NCI-H1092 (cell line): ENCODE measurements at regions not wholly inside any gene's neighbourhood (a gene's known extent, or its start where the extent isn't known, plus 50 kb on each side); places are given as distances from the start of the nearest gene placed in this dataset.
"Not testable (repeated sequence)": the region's sequence is repeated elsewhere in the genome, so short reads cannot be mapped to it uniquely, and the experiment has no call there.

ENCODE experiments used
- DNase-seq: peaks from one replicate; lab custom pipeline; 2025; lab: John Stamatoyannopoulos, UW

GRCh38 chrX:69431420-69431819 lies 72.7 kb upstream of the NALF2 start:
- no peak for DNase-seq

- DNase-seq: no peak
Observed at GRCh38 chrX:69430785-69431184, 73.3 kb upstream of the NALF2 start.

- DNase-seq: no peak
Observed at GRCh38 chrX:69429339-69430015, 74.6 kb upstream of the NALF2 start.

GRCh38 chrX:69428216-69428615 lies 75.9 kb upstream of the NALF2 start:
- no peak for DNase-seq

- DNase-seq: no peak
Observed at GRCh38 chrX:69424910-69425309, 79.2 kb upstream of the NALF2 start.

- DNase-seq: no peak
Observed at GRCh38 chrX:69424161-69424560, 80.0 kb upstream of the NALF2 start.

GRCh38 chrX:69422208-69422607 lies 81.9 kb upstream of the NALF2 start:
- DNase-seq: not testable (repeated sequence)

GRCh38 chrX:69415698-69416097 lies 88.4 kb upstream of the NALF2 start:
- DNase-seq: no peak

- no peak for DNase-seq
Observed at GRCh38 chrX:69412661-69413060, 91.5 kb upstream of the NALF2 start.

- DNase-seq: no peak
Observed at GRCh38 chrX:69398881-69399280, 105.2 kb upstream of the NALF2 start.

- DNase-seq: no peak
Observed at GRCh38 chrX:69396916-69397315, 107.2 kb upstream of the NALF2 start.

- no peak for DNase-seq
Observed at GRCh38 chrX:69395306-69395705, 108.8 kb upstream of the NALF2 start.

GRCh38 chrX:69389101-69389501 lies 115.0 kb upstream of the NALF2 start:
- no peak for DNase-seq

- DNase-seq: no peak
Observed at GRCh38 chrX:69388526-69388925, 115.6 kb upstream of the NALF2 start.

GRCh38 chrX:69387567-69388487 lies 116.3 kb upstream of the NALF2 start:
- DNase-seq: peak; percentile 47

- no peak for DNase-seq
Observed at GRCh38 chrX:69386681-69387080, 117.4 kb upstream of the NALF2 start.

GRCh38 chrX:69379412-69379811 lies 124.7 kb upstream of the NALF2 start:
- DNase-seq: no peak

GRCh38 chrX:69374569-69374968 lies 129.6 kb upstream of the NALF2 start:
- DNase-seq: no peak

- DNase-seq: no peak
Observed at GRCh38 chrX:69372435-69372834, 131.7 kb upstream of the NALF2 start.

- DNase-seq: no peak
Observed at GRCh38 chrX:69371159-69371558, 133.0 kb upstream of the NALF2 start.

- no peak for DNase-seq
Observed at GRCh38 chrX:69369999-69370398, 134.1 kb upstream of the NALF2 start.

- DNase-seq: no peak
Observed at GRCh38 chrX:69366183-69366582, 137.9 kb upstream of the NALF2 start.

- DNase-seq: no peak
Observed at GRCh38 chrX:69365755-69366154, 138.4 kb upstream of the NALF2 start.
